OCI-LY3 (cell line): ENCODE measurements at regions not wholly inside any gene's neighbourhood (a gene's known extent, or its start where the extent isn't known, plus 50 kb on each side); places are given as distances from the start of the nearest gene placed in this dataset.

Experiments used
- CTCF ChIP-seq: fragments of 200-600, 300-600 bp; sonication (generic); IDR thresholded peaks from 2 replicates; pipeline ENCODE4 v1.5.1; 2014; ENCODE audit warnings: antibody characterized with exemption, low read length, low read depth
- EZH2phosphoT487 ChIP-seq: fragments of 200-600 bp; shearing (Covaris generic); IDR thresholded peaks from 2 replicates; pipeline ENCODE4 v1.6.1; 2018; ENCODE audit warnings: antibody characterized with exemption, mixed run types, low read depth

- TF ChIP-seq CTCF (no peak), EZH2phosphoT487 (no peak)
These were observed 149.2 kb downstream of the RNASET2 start for GRCh38 chr6:166806962-166807757.
